NCI-H82 treated with DMSO at 0.1 percent for 48 hours (cell line): ENCODE measurements at regions not wholly inside any gene's neighbourhood (a gene's known extent, or its start where the extent isn't known, plus 50 kb on each side); places are given as distances from the start of the nearest gene placed in this dataset.

Experiments
- DNase-seq: peaks from one replicate; lab custom pipeline; 2025; ENCODE audit not compliant: unreplicated experiment; lab: John Stamatoyannopoulos, UW

DNA sequence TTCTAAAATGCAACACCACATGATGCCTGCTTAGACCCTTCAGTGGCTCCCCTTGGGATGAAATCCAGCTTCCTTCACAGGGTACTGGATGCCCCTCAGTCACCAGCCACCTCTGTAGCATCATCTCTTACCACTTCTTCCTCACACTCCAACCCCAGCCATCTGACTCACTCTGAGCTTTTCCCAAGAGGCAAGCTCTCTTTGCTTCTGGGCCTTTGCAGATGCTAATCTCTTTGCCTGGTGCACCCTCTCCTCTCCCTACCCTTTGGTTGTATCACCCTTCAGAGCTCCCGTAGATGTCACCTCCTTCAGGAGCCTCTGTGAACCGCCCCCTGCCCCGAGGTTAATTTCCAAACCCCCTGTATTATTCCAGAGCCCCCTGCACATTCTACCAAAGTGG lies 164.8 kb upstream of the ZC3H12A start:
- no peak for DNase-seq

DNA sequence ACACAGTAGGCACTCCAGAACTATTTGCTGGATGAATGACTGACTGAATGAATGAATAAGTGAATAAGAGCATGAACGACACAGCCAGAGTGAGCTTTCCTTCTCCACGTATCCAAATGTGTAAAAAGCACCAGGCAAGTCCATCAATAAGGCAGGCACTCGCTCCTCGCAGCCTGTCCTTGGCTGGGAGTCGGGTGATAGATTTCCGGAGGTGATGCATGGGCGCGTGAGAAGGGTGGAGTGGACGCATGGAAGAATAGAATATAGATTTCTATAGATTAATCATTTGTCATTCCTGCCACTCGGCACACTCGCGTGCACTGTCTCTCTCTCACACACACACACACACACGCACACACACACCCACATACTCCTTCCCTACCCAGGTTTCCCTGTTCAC lies 164.3 kb upstream of the ZC3H12A start:
- no peak for DNase-seq

DNA sequence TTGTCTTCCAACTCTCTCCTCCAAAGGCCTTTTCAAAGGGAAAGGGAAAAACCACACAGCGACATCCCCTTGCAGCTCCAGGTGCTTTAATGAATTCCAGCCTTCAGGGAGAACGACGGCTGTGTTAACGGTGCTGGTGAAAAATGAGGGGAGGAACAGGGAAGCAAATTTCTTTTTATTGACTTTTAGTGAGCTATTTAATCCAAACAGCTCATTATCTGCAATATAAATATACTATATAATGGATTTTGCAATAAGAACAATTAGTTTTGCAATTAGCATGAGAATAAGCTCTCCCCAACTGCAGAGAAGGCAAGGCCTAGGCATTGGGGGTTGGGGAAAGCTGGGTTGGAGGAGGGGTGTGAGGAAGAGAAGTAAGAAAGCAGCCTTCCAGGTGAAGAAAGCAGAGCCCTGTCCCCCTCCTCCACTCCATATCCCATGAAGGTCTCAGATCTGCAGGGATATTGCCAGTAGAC lies 159.0 kb upstream of the ZC3H12A start:
- no peak for DNase-seq

DNA sequence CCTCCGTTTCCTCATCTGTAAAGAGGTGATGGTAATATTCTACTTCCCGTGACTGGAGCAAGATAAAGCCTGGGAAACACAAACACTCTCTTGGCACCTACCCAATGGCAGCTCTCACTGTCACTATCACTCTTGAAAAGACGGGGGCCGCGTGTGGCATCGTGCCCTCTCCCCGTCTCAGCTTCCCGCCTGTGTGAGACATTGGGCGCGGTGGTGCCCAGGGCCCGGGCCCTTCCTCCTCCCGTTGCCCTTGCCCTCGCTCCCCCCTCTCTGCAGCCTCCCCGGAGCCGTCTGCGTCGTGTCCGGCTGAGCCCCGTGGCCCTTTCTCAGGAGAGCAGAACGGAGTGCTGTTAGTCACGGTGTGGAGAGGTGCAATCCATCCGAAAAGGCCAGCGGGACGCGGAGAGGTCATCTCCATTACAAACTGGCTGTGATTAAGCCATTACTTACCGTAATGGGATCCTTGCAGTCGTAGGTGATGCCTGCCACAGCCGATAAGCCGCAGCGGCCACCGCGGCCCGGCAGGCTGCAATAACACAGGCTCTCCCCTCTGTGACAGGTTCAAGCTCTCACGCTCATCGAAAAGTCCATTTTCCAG lies 156.4 kb upstream of the ZC3H12A start:
- DNase-seq = no peak

DNA sequence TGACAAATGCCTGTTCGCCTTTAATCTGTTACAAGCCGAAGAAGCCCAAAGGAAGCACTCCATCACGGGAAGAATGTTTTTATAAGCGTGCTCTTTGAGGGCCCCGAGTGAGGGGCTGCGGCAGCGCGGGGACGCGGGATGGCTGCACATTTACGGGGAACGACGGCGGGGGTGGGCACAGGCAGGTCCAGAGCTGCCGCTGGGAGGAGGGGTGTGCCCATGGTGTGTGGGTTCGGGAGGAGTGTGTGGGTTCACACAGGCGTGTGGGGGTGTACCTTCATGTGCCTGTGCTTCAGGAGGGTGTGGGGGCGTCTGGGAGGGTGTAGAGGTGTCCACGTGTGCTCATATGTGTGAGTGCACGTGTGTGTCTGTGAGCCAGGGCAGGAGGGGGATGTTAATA lies 155.9 kb upstream of the ZC3H12A start:
- DNase-seq = no peak

DNA sequence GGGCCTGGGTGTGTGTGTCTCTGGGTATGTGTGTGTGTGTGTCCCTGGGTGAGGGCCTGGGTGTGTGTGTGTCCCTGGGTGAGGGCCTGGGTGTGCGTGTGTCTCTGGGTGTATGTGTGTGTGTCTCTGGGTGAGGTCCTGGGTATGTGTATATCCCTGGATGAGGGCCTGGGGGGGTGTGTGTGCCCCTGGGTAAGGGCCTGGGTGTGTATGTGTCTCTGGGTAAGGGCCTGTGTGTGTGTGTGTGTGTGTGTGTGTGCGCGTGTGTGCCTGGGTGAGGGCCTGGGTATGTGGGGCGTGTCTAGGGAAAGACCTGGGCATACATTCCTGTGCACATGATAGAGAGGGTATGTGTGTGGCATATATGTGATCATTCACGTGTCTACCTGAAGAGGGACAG lies 155.1 kb upstream of the ZC3H12A start:
- DNase-seq = no peak

DNA sequence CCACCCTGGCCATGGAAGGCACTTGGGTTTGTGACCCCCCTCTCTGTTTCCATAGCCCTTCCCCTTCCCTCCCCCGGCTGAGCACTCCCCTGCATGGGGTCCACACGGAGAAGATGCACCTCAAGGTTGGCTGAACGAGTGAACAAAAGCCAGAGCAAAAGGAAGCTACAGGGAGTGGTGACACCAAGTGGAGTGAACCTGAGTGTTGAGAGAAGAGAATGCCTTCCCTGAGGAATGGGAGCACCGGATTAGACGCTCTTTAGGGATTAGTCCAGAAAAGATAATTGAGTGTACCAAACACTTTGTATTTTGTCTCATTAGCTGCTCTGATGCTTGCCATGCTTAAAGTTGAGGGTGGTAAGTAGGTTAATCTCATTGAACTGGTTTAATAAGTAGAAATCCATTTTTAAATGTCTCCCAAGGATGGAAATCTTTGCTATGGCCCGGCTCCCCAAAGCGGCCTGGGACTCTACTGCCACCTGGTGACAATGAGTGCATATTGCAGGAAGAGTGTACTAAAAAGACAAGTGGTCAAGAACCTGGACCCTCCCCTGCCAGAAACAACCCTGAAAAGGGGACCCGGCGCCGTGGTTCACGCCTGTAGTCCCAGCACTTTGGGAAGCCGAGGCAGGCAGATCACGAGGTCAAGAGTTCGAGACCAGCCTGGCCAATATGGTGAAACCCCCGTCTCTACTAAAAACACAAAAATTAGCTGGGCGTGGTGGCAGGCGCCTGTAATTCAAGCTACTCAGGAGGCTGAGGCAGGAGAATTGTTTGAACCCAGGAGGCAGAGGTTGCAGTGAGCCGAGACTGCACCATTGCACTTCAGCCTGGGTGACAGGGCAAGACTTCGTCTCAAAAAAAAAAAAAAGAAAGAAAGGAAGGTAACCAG lies 150.6 kb upstream of the ZC3H12A start:
- DNase-seq = peak; percentile 94

DNA sequence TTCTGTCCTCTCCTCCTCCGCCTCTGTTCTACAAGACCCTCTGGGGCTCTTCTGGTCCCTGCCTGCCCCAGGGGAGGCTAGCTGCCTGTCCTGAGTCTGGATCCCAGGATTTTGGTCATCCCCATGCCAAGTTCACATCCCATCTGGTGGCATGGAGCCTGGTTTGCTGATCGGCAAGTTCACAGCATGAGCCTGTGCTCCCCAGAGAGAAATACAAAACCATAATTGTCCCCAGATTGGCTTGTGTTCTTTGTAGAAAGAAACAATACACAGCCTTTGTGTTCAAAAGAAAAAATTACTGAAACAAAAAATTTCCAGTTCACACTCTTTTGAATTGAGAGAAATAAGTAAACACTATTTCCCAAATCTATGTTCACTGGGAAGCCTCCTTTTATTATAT lies 149.4 kb upstream of the ZC3H12A start:
- DNase-seq = no peak

DNA sequence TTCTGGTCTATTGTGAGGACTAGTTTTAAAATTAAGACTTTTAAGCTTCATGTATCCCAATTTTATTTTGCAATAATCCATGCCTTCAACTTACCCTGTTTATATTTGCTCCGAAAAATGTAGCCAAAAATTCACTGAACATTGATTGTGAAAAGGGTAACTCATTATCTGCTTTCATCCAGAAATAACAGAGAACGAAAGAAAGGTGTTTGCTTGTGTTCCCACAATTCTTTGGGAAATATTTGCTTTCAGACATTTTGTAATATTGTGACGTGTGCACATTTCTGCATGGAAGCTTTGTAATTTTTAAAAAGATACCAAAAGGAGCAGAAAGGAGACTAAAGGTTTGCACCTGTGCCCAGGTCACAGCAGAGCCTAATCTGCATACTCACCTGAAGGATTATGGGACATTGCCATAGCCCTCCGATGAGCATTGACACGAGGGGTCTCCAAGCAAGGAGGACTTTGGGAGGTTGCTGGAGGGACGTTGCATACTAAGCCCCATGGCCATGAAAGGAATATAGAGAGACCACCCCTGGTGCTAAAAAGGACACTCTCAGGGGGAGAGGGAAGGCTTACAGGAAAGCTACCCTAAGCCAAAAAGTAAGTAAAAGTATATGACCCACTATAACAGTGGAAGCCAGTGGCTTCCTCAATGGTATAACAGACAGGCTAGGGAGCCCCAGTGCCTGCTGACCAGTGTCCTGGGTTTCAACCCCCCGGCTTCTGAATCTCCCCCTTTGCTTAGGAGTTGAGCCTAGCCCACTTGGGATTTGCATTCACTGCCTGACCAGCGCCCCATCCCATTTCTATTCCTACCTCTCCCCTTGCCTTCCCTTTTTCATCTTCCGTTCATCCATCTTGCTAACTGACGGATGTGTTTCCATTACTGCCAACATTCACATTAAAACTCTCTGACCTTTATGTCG lies 148.6 kb upstream of the ZC3H12A start:
- DNase-seq = no peak

DNA sequence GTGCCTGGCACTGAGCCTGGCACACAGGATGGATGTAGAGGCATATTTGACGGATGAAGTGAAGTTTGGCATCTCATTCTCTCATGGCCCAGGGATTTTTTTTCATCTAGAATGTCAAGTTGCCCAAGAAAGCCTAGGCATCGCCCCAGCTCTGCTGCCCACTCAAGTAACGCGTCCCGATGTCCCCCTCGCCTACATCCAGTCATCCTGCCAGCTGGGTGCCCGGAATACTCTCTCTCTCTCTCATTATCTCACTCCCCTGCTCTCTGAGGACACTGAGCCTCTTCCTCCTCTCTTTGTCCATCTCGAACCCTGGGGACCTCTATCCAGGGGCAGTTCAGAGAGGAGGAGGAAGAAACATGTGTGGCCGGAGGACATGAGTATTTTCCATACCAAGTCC lies 142.3 kb upstream of the ZC3H12A start:
- no peak for DNase-seq

DNA sequence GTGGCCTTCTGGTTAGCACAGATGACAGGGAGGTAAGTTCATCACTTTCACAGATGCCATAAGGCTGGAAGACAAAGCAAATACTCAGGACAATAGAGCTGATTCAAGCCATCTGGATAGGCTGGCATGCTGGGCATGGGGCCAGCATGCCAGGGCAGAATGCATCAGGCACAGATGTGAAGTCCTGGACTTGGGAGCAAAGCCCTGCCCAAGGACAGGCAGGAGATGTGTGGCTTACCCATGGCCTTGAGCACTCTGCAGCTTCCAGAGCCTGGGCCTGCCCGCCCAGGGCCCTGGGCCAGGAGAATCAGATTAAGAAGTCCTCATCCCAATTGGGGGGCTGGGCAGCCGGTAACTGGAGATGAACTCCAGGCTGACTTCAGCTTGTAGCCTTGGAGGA lies 135.7 kb upstream of the ZC3H12A start:
- no peak for DNase-seq

DNA sequence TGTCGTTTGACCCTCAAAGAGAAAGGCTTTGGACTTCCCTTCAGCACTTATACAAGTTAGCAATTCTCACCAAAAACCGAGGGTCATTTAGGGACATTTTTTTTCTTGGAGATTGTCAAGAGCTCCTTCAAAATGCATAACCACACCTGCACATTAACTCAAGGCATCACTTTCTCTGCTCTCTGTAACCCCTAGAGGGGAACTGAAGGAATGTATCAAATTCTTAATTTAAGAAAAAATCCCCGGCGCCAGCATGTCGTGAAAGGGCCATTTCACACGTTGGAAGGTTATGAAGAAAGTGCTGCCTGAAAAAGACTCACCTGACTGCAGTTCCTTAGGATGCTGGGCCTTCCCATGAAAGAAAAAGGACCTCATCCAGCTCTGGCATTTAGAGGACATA lies 131.6 kb upstream of the ZC3H12A start:
- no peak for DNase-seq

DNA sequence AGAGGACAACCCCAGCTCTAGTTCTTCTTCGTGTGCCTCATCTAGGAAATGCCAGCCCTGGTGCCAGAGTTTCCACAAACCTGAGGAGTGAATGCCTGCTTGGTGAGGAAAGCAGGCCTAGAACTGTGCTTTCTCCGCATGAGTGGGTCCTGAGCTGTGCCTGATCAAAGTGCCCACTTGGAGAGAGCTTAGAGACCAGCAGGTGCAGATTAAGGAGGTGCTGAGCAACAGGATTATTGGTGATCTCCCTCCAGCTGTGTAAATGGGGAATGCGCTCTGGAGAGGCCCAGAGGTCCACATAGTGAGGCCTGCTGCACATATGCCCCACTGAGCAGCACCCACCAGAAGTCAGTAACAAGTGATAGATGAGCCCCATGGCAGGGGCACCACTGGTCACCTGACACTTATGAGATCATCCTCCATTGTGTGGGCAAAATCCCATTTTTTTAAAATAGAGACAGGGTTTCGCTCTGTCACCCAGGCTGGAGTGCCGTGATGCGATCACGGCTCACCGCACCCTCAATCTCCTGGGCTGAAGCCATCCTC lies 127.2 kb upstream of the ZC3H12A start:
- DNase-seq = peak; percentile 74

DNA sequence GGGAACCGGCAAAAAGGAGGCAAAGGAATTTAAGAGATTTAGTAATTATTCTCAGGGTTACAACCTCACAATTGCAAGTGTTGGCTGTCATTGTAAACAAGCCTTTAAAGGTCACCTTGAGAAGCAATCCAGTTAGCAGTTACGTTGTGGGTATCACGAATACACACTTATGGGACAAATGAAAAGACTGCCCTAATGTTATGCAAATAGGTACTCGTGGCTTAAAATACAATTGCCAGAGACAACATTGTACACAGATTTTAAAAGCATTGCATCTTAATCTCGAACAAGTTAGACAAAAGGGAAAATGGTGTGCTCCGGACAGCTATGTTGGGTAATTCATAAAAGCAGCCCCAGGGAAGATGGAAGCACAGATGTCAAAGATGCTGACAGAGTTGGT lies 120.5 kb upstream of the ZC3H12A start:
- no peak for DNase-seq

DNA sequence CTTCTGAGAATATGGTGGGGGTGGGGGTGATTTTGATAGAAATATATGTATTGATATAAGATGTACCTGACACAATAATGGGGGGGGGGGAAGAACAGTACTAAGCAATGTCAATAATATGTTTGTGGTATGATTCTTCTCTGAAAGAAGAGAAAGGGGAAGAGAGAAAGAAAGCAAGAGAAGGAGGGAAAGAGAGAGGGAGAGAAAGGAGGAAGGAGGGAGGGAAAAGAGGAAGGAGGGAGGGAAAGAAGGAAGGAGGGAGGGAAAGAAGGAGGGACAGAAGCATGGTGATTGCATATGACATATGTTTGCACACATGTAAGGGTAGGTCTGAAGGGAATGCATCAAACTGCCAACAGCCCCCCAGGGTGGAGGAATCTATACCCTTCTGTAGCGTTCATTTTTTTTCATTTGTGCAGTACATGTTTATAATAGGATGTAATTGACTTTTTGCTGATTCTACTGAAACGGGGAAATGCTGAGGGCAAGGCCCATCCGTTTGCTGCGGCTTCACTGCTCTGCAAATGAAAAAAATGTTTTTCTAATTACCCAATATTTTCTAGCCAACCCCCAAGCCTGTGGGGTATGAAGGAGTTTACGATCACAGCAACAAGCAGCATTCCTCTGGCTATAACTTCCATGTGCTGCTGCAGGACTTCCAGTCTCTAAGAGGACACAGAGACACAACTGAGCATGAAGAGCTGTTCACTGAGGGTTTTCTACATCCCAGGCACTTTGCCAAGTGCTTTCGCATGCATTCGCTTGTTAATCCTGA lies 119.3 kb upstream of the ZC3H12A start:
- no peak for DNase-seq

DNA sequence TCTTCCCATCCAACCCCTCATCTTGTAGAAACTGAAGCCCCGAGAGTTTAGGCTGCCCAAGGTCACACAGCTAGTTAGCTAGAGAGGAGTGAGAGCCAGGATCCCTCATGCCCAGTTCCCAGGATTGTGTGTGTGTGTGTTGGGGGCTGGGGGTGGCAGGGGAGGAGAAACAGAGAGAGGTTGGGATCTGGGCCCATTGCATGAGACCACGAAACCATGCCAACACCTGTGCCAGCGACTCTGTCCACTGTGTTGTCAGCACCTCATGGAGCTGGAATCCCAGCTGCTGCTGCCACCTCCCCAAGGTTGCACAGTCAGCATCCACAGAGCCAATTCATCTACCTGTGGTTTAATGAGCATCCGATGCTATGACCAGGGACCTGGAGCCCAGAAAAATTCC lies 115.4 kb upstream of the ZC3H12A start:
- DNase-seq = no peak

DNA sequence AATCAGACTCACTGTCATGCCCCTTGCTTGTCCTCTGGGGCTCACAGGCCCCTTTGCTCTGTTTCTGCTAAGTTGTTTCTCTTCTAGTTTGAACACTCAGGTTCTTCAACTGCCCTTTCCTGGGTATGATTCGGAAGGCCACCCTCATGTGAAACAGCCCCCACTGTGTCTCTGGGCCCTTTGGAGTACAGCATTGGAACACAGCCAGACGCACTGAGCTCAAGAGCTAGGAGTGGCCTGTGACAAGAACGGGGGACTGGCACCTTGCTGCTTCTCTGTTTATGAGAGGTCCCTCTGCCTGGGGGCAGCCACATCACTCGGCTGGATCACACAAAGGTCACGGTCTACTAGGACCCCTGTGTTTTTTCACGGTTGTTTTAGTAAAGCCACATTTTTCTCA lies 114.4 kb upstream of the ZC3H12A start:
- DNase-seq = no peak

DNA sequence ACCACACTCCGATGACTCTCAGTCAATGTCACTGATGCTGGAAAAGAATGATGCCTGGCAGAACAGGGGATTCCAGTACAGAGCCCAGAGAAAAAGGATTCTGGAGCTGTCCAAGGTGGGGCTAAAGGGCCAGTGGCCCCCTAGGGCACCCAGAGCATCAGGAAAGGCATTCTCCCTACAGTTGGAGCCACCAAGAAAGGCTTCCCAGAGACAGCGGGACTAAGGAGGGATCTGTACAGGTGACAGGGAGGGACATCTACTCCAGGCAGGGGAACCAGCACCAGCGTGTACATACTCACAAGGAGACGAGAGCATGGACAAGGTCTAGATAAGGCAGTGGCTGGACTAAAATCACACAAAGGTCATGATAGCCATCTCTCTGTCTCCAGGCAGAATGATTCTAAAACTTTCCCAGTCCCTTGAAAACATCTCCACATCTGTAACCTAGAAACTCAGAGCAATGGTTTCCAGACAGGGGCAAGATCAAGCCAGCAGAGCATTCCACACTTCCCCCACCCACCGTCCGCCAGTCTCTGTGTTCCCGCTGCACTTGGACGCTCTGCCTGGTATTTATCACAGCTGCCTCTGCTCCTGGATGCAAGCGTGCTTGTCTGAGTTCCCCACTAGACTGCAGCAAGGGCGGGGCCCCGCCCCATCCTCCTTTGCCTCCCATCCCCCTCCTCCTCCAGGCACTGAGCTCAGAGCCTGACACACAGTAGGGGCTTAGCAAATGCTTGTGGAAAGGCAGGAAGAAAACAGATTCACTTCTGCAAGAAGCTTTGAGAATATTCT lies 111.6 kb upstream of the ZC3H12A start:
- no peak for DNase-seq

DNA sequence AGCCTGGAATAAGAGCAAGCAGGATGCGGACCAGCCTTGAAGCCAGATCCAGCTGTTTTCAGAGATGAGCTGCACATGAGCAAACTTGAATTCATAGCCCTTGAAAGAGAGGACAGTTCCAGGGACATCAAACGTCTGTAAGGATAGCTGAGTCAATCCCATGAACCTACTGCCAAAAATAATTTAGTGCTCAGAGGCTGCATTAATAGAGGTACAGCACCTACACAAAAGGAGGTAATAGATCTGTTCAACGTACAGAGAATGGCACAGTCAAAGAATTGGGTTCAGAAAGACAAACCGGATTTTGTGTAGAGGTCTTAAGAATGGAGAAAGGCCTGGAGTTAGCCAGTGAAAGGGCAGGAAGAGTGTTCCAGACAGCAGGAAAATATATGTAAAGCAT lies 110.8 kb upstream of the ZC3H12A start:
- no peak for DNase-seq
